Fibroblast of skin of scalp (primary cell): ENCODE measurements at regions not wholly inside any gene's neighbourhood (a gene's known extent, or its start where the extent isn't known, plus 50 kb on each side); places are given as distances from the start of the nearest gene placed in this dataset.
A peak's percentile ranks its signal among the peaks of the same experiment; 100 is the strongest.

Experiments
- DNase-seq: peaks from one replicate; pipeline ENCODE4 v3.0.0-alpha.2; 2013

DNA sequence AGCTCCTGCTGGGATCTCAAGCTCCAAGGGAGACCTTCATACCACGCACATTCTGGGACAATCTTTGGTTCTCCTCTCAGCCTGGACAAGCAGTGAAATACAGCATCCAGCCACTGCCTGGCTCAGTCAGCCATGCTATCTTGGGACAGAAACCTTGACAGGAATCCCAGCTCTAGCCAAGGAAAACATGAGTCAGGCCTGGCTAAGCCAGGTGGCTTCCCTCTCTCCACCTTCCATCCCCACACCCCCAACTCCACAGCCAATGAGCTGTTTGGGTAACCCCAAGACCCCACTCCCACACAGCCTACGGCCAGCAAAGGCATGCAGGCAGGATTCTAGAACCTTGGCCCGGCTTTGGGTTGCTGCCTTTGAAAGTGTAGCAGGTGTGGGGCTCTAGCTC is 64.9 kb downstream of the MCFD2 start:
- peak; percentile 61 for DNase-seq

DNA sequence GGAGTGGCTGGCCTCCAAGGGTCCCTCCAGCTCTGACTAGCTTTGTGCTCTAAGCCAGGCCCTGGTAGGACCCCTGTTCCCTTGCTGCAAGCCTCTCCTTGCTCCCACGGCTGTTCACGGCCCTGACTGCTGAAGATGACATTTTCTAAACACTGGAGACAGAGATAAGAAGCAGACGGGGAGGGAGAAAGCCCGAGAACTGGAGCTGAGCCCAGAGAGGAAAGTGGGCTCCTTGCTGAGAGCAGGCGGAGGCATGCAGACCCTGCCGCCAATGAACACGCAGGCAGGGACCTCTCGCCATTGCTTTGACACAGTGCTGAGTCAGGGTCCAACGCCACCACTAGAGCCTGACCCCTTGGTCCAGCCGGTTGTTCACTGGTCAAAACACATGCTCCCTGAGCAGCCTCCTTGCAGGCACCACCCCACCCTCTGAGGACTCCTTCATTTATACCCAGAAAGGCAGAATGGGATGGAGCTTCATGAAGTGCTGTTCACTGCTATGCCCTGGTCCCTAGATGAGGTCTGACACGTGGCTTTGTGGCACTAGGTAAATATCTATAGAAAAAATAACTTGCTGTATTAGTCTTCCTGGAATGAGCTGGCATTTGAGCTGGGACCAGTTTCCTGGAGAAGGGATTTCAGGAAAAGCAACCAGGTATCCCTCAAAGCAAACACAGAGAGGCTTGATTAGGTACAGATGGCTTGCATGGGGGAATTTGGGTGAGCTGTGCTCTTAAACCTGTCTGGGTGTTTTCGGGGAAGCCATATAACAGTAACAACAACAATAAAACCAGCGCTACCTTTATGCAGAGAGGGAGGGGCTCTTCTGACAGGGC is 65.7 kb downstream of the MCFD2 start:
- DNase-seq, result peak; percentile 75

DNA sequence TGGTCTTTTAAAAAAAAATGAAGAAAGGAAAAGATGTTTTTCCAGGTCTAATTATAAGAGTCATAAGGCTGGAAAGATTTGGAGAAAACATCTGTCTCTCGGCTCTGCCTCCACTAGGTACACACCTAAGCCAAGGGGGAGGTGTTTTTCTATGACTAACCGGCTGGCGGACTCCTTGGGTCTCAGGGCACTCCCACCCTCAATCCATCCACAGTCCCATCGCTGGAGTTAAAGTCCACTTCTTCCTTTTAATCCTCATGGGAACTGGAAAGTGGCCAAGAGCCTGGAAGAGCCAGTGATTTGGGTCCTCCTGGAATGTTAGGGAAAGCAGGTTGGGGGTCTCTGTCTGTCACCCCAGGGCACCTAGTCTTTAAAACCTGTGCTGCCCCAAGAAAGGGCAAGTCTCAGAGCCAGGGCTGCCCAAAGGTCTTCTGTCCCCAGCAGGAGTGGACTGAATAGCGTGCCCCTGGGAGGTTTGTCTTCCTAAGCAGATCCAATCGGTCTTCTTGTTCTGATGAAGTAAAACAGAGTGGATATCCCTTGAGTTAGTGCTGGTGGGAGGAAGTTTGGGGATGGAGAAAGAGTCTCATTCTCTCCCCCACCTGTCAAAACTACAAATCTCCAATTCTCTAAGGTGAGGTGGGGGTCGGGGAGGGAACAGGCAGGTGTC is 66.4 kb downstream of the MCFD2 start:
- DNase-seq, result no peak

DNA sequence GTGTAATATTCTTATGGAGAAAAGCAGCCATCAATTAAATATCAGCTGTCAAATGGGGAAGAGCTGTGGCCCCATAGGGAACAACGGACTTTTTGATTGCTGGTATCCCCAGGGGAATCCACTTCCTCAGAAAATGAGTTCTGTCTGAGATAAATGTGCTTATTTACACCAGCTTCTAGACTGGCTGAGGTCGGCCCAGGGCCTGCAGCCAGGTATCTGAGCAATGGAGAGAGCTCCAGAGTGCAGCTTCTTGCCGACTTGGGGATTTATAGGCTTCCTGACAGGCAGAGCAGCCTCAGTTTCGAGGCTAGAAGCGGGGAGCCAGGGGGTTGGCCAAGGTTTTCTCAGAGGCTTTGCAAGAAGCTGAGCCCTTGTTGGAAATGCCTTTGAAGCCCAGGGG is 67.2 kb downstream of the MCFD2 start:
- DNase-seq, result peak; percentile 28

DNA sequence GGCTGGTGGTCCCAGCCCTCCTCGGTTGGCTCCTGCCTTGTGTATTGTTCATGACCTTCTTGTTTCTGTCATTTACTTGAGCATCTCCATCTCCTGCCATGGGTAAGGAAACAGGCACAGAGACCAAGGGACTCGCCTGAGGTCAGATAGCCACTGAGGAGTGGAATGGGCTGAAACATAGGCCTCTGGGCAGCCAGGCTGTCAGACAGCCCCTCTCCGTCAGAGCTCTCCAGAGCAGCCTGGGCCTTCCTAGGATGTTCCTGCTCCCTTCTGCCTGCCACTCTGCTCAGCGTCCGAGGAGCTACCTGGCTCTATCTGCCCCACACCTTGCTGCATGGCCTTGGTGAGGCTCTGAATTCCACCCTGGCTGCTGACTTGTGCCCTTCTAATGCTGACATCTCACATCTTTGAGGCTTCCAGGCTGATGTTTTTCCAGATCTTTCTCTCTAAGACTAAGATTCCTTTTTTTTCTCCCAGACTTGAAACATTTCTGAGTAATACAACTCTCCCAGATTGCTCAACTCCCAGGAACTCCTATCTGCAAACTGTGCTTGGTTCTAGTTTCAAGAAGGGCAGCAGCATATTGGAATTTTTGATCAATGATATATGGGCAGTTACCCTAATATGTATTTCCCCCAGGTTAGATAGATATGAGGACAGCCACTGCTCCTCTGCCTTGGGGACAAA is 67.7 kb downstream of the MCFD2 start:
- peak; percentile 83 for DNase-seq

DNA sequence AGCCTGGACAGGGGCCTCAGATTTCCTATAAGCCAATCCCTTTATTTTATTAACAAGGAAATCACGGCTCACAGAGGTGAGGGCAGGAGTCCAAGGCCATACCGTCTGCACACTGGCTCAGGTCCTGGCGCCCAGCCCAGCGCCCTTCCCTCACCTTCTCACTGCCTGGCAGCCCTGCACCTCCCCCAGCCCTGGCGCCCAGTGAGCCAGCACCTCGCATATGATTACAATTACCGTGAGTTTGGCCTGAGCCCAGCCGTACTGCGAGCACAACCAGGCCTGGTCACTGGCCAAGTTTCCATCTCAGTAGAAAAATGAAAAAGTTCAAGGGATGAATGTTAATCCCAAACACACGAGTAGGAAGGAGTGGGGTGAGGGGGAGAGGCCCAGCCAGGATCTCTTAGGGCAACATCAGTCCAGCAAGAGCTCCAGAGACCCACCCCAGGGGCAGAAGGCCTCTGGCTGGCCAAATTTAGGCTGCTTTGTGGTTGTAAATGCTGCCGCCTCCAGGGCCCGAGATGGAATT is 68.4 kb downstream of the MCFD2 start:
- DNase-seq, result peak; percentile 95

DNA sequence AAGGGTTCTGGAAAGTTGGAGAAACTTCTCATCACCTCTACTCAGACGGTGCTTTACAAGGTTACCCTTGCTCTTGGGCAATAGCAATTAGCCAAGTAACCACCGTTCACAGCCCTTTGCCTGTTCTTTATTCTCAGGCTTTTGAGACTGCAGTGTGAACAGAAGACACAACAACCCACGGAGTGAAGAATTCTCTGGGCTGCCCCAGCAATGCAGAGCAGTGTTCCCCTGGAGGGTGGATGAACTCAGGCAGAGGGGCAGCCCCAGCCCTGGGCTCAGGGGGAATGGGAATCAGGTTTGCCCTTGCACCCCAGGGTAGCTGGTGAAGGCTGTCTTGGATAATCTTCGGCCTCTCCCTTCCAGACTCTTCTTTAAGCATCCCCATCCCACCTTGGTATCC is 69.1 kb downstream of the MCFD2 start:
- DNase-seq, result no peak

DNA sequence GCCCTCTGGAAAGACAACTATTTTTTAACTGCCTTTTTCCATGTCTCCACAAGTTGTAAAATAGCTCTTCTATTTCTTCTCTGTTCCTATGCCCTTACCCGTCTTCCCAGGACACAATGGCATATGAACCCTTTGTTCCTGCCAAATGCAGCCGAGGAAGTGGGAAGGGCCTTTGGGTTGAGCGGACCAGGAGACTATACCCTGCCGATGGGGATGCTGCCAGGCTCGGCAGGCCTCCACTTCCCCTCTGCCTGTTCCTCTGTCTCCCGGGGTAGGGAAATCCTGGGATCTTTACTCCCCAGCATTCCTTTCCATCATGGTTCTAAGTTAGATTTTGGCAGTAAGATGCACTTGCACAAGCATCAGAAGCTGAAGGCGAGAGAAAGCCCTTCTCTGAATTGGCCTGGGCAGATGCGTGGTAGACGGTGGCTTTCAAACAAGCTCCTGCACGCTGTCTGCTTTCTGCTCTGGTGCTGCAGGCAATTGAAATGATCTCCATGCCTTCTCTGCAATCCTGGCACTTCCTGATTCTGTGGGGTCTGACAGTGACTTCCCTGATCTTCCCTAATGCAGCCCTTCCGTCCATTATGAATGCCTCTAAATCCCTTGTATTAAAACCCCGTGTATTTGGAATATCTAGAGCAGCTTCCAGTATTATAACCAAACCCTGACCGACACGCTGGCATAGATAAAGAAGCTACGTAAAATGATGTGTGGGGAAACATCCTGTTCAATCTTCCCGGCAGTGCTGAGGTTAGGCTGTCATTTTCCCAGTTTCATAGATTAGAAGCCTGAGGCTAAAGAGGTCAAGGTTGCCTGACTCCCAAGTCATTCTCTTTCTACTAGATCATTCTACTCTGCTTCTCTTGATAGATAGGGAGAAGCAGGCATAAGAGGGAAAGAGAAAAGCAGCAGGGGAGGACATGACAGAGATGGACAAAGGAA is 69.8 kb downstream of the MCFD2 start:
- no peak for DNase-seq

DNA sequence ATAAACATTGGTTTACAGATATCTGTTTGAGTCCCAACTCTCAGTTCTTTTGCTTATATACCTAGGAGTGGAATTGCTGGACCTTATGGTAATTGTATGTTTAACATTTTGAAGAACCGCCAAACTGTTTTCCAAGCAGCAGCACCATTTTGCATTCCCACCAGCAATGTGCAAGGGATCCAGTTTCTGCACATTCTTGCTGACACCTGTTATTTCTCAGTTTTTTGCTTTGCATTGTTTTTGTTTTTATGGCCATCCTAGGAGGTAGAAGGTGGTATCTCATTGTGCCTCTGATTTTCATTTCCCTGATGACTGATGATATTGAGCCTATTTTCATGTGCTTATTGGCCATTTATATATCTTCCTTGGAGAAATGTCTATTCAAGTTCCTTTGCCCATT is 71.2 kb downstream of the MCFD2 start:
- no peak for DNase-seq

DNA sequence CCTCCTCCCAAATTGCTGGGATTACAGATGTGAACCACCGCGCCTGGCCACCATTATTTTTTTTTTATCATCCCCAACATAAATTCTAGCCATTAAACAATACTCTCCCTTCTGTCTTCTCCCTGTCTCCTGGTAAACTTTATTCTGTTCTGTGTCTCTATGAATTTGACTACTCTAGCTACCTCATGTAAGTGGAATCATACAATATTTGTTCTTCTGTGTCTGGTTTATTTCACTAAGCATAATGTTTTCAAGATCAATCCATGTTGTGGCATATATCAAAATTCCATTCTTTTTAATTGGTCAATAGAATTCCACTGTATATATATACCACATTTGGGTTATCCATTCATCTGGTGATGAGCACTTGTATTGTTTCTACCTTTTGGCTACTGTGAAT is 71.6 kb downstream of the MCFD2 start:
- no peak for DNase-seq

DNA sequence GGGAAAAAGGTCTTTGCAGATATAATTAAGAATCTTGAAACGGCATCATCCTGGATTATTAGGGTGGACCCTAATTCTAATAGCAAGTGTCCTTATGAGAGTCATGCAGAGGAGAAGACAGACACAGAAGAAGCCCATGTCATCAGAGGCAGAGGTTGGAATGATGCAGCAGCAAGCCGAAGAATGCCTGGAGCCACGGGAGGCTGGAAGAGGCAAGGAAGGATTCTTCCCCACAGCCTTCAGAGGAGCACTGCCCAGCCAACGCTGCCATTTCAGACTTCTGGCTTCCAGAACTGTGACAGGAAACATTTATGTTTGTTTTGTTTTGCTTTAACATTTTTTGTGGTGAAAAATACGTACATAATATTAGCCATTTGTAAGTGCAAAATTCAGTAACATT is 72.3 kb downstream of the MCFD2 start:
- DNase-seq, result peak; percentile 74

DNA sequence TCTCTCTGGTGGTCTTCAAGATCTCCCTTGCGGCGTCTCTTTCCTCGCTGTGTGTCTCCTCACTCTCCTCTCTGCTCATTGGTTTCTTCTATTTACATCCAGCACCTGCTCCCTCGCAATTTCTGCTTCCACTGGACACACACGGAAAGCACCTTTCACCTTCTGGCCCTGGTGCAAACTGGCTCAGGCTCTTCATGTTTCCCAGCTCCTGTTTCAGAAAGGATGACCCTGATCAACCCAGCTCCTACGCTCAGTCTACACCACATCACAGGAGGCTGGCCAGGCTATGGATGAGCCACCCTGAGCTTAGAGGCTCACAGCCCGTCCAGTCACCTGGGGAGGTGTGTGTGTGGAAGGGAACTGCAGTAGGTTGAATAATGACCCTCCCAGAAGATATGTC is 72.7 kb downstream of the MCFD2 start:
- no peak for DNase-seq

DNA sequence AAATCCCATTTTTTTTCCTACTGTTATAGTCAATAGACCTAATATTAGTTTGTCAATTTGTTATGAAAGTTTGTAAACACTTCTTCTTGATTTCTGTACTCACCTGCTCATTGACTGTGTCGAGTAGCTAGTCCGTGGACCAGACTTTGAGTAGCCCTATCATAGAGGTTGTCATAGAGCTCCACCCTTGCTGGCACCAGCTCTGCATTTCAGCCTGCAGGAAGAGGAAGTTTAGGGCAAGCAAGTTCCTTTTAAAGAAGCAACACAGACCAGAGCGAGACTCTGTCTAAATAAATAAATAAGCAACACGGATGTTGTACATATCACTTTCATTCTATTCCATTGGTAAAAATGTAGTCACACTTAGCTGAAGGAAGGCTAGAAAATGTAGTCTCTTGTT is 74.0 kb downstream of the MCFD2 start:
- no peak for DNase-seq

DNA sequence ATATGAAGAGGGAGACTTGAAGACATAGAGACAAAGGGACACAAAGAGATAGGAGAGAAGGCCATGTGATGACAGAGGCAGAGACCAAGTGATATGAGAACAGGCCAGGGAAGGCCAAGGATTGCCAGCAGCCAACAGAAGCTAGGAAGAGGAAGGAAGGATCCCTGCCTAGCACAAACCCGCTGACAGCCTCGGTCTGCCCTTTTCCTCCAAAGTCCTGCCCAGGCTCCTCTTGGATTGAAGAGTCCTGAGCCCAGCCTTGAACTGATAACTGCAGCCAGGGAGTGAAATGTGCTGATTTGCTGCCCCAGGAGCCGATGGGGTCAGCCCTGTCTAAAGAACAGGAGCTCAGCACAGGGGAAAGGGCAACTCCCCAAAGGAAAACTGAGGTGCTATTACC is 76.6 kb downstream of the MCFD2 start:
- no peak for DNase-seq

DNA sequence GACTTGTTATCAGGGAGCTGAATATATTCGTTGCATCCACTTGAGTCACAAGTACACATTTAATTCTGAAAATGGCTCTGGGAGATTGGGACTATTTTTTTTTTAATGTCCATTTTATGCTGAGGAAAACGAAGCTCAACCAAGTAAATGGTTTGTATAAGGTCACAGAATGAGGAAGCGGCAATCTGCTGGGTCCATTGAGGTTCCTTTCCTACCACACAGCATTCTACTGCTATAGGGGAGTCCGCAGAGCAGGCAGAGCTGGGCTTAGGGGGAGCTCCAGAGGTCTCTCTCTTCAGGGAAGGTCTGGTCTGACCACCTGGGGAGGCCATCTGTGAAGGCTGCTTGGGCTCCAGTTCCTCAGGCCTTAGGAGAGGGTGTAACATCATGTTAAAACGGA is 77.9 kb downstream of the MCFD2 start:
- DNase-seq, result no peak

DNA sequence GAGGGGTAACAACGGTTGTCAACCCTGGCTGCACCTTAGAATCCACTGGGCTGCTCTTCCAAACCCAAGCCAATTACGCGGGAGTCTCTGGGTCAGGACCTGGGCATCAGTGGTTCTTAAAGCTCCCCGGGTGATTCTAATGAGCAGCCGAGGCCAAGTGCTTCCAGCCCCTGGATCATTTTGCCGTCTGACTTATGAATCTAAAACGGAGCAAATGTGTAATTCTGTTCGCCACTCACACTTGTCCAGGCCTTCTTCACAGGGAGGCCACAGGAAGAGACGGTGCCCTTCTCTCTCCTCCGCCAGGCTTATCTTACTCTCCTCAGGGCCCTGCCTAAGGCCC is 78.5 kb downstream of the MCFD2 start:
- DNase-seq, result no peak

DNA sequence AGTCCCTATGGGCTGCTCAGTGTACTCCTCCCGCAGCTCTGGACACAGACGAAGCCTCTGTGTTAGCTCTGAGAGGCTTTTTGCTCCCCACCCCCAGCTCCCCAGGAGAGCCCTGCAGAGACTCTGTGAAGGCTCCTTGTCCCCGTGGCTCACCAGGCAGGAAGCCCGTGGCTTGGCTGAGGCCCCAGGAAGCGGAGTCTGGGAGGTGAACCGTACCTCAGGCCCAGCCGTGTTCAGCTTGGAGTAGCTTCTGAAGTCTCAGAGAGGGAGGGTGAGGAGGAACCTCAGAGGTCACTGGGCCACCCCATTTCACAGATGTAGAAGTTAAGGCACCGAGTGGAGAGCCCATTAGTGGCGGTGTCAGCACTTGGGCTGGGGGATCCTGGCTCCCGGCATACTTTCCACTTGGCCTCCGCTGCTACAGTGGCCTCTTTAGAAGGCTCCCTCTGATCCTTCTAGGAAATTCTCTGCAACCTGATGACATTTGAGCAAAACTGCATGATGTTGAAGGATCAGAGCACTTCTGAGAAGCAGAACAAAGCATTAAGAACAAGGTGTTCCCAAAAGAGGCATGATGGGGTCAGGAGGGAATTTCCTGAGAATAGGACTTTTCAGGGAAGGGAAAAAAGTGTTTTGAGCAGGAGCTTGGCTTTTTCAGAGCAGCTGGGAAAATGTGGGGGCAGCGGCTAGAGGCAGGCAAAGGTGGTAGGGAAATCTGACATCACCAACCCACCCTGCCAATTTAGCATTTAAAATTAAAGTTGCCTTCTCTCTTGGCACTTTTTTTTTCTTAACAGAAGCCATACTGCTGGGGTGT is 79.1 kb downstream of the MCFD2 start:
- peak; percentile 65 for DNase-seq

DNA sequence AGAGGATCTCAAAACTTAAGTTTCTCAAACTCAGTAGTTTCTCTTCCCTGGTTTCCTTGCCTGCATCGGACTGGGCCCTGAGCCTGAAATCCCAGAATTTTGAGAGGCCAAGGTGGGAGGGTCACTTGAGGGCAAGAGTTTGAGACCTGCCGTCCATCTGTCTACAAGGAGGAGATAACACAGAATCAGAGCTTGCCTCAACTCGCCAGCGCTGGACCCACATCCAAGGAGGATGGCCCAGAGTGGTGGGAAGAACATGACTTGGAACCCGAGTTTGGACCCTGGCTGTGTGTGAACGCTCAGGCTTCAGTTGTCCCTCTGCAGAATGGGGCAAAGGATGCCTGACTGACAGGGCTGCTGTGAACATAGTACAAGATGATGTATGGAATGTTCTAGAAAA is 80.1 kb downstream of the MCFD2 start:
- DNase-seq, result no peak

DNA sequence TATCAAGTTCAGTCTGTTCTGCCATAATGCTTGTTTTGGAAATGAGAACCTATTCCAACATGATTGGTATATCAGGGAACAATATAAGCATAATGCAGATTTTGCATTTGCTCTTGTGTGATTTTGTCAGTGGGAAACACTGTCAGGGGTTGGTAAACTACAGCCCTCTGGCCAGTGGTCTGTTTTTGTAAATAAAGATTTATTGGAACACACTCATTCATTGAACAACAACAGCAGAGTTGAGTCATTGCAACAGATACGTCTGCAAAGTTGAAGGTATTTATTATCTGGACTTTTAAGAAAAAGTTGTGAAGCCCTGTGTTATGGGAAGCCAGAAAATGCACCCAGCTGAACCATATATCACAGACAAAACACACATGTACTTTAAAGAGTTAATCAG is 83.1 kb downstream of the MCFD2 start:
- DNase-seq, result no peak

DNA sequence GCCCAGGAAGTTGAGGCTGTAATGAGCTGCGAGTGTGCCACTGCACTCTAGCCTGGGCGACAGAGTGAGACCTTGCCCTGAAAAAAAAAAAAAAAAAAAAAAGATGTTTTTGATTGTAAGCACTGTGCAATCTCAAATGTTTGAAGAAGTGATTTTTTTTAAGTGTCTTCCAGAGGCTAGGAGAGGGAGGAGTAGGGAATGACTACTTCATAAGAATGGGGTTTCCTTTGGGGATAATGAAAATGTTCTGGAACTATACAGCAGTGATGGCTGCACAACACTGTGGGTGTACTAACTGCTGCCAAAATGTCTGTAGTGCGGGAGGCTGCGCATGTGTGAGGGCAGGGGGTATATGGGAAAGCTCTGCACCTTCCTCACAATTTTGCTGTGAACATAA is 83.7 kb downstream of the MCFD2 start:
- no peak for DNase-seq

DNA sequence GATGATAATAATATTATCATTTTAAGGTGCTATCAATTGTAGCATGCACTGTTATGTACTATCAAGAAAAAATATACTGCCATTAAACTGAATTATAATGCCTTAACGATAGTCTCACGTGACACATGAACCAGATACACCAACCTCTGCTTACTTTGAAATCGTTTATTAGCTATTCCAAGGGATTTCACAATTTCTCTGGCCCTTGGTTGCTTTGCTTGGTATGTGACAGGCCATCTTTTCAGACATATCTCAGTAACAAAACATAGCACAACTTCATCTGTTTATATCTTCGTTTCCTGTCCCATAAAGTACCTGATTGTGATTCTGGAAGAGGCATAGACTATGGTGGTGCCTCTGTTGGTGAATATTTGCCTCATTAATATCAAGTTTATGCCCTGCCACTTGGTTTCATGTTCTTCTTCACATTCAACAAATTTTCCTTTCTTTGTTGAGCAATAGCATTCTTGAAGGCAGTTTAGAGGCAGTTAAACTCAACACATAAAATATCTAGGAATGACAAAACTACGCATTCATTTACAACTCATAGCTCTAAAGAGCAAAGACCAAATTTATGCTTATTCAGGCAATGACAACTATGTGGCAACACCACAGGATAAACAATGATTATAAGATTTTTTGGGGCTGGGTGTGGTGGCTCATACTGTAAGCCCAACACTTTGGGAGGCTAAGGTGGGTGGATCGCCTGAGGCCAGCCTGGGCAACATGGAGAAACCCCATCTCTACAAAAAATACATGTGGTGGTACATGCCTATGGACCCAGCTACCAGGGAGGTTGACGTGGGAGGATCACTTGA is 84.3 kb downstream of the MCFD2 start:
- peak; percentile 68 for DNase-seq
